ENCODE measurements at regions not wholly inside any gene's neighbourhood (a gene's known extent, or its start where the extent isn't known, plus 50 kb on each side); places are given as distances from the start of the nearest gene placed in this dataset.

DNA sequence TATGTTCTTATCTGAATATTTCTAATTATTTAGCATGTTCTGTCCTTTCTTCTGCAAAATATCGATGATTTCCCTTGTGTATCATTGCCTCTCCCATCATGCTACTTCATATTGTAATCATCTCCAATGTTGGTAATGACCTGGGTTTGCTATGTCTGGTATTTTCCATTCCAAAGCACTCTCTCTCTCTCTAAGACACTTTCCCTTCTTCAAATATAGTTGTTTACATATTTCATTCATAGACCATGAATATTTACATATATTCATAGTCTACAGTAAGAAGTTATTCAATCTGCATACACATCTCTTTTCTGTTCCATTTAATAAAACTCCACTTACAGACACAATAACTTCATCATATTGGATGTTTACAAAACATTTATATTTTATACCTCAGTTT, 1516.5 kb upstream of the FLRT2 start:
- H3K4me3 Mint-ChIP-seq: no peak overlapping the region
- H2AFZ ChIP-seq: no peak overlapping the region
- no peak overlapping the region for H3K27ac ChIP-seq (ENCODE audit: low read depth)
- H3K4me1 ChIP-seq (ENCODE audit: insufficient read depth): no peaks in the 10 kb centered on the region
- no peaks in the 10 kb centered on the region for H3K79me2 ChIP-seq (replicated peaks; ENCODE audit: insufficient read depth)
- H3K36me3 ChIP-seq (ENCODE audit: insufficient read depth): no peaks in the 10 kb centered on the region
- no peak for DNase-seq (ENCODE audit: low spot score)
- no peaks in the 10 kb centered on the region for H3K9me3 Mint-ChIP-seq
- no peaks in the 10 kb centered on the region for H4K20me1 ChIP-seq (replicated peaks; ENCODE audit: insufficient read depth)
- H3K4me3 ChIP-seq: no peak overlapping the region
- no peak overlapping the region; the same call in 1 of the 2 replicates for H3K27ac Mint-ChIP-seq
- H3F3A ChIP-seq (replicated peaks; ENCODE audit: low read depth): no peaks in the 10 kb centered on the region
- no peaks in the 10 kb centered on the region for H3K36me3 Mint-ChIP-seq (ENCODE audit: low read depth)
- no peaks in the 10 kb centered on the region for H3K4me1 Mint-ChIP-seq
- H3K27me3 Mint-ChIP-seq (ENCODE audit: insufficient read depth, low read depth, poor library complexity): no peaks in the 10 kb centered on the region
- H3K4me2 ChIP-seq: no peak overlapping the region
- TF ChIP-seq STAT1 (IDR thresholded peaks at IDR 0.05; ENCODE audit: unreplicated experiment) (no peak), NANOG (IDR thresholded peaks at IDR 0.05; ENCODE audit: borderline replicate concordance) (no peak)
- TF ChIP-seq, protein P1, sequence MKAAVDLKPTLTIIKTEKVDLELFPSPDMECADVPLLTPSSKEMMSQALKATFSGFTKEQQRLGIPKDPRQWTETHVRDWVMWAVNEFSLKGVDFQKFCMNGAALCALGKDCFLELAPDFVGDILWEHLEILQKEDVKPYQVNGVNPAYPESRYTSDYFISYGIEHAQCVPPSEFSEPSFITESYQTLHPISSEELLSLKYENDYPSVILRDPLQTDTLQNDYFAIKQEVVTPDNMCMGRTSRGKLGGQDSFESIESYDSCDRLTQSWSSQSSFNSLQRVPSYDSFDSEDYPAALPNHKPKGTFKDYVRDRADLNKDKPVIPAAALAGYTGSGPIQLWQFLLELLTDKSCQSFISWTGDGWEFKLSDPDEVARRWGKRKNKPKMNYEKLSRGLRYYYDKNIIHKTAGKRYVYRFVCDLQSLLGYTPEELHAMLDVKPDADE (IDR thresholded peaks at IDR 0.05): no peak
- ATAC-seq: no peak
- H3K27me3 ChIP-seq (ENCODE audit: insufficient read depth): no peaks in the 10 kb centered on the region
- H3K9me2 ChIP-seq (ENCODE audit: insufficient read depth): no peaks in the 10 kb centered on the region

DNA sequence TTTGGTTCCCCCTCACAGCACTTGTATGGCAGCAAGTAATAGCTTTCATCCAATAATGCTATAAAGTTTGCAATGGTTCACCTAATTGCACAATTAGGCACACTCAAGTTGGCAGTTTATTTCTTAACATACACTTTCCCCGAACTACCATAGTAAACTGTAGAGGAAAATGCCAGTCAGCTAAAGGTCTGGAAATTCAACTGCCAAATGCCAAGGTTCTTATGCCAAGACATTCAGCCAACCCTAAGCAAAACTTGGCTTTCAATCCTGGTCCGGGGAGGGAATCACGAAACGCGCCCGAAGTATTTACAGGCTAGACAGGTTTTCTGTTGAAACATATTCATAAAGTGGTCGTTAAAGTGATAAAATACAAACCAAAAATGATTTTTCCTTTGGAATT, 1512.4 kb upstream of the FLRT2 start:
- H3K36me3 Mint-ChIP-seq (ENCODE audit: low read depth): peaks cover 4% of the 10 kb centered on the region; the same call in 2 of the 3 replicates
- TF ChIP-seq POLR2AphosphoS5 (IDR thresholded peaks at IDR 0.05; ENCODE audit: low read depth): no peak
- TF ChIP-seq, protein P2, sequence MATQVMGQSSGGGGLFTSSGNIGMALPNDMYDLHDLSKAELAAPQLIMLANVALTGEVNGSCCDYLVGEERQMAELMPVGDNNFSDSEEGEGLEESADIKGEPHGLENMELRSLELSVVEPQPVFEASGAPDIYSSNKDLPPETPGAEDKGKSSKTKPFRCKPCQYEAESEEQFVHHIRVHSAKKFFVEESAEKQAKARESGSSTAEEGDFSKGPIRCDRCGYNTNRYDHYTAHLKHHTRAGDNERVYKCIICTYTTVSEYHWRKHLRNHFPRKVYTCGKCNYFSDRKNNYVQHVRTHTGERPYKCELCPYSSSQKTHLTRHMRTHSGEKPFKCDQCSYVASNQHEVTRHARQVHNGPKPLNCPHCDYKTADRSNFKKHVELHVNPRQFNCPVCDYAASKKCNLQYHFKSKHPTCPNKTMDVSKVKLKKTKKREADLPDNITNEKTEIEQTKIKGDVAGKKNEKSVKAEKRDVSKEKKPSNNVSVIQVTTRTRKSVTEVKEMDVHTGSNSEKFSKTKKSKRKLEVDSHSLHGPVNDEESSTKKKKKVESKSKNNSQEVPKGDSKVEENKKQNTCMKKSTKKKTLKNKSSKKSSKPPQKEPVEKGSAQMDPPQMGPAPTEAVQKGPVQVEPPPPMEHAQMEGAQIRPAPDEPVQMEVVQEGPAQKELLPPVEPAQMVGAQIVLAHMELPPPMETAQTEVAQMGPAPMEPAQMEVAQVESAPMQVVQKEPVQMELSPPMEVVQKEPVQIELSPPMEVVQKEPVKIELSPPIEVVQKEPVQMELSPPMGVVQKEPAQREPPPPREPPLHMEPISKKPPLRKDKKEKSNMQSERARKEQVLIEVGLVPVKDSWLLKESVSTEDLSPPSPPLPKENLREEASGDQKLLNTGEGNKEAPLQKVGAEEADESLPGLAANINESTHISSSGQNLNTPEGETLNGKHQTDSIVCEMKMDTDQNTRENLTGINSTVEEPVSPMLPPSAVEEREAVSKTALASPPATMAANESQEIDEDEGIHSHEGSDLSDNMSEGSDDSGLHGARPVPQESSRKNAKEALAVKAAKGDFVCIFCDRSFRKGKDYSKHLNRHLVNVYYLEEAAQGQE (IDR thresholded peaks at IDR 0.05; ENCODE audit: unreplicated experiment): no peak
- TF ChIP-seq NANOG (IDR thresholded peaks at IDR 0.05; ENCODE audit: borderline replicate concordance): no peak
- no peak for TF ChIP-seq ZNF331 (CRISPR knock-in tag; IDR thresholded peaks at IDR 0.05; ENCODE audit: low read depth)
- TF ChIP-seq, protein P3, sequence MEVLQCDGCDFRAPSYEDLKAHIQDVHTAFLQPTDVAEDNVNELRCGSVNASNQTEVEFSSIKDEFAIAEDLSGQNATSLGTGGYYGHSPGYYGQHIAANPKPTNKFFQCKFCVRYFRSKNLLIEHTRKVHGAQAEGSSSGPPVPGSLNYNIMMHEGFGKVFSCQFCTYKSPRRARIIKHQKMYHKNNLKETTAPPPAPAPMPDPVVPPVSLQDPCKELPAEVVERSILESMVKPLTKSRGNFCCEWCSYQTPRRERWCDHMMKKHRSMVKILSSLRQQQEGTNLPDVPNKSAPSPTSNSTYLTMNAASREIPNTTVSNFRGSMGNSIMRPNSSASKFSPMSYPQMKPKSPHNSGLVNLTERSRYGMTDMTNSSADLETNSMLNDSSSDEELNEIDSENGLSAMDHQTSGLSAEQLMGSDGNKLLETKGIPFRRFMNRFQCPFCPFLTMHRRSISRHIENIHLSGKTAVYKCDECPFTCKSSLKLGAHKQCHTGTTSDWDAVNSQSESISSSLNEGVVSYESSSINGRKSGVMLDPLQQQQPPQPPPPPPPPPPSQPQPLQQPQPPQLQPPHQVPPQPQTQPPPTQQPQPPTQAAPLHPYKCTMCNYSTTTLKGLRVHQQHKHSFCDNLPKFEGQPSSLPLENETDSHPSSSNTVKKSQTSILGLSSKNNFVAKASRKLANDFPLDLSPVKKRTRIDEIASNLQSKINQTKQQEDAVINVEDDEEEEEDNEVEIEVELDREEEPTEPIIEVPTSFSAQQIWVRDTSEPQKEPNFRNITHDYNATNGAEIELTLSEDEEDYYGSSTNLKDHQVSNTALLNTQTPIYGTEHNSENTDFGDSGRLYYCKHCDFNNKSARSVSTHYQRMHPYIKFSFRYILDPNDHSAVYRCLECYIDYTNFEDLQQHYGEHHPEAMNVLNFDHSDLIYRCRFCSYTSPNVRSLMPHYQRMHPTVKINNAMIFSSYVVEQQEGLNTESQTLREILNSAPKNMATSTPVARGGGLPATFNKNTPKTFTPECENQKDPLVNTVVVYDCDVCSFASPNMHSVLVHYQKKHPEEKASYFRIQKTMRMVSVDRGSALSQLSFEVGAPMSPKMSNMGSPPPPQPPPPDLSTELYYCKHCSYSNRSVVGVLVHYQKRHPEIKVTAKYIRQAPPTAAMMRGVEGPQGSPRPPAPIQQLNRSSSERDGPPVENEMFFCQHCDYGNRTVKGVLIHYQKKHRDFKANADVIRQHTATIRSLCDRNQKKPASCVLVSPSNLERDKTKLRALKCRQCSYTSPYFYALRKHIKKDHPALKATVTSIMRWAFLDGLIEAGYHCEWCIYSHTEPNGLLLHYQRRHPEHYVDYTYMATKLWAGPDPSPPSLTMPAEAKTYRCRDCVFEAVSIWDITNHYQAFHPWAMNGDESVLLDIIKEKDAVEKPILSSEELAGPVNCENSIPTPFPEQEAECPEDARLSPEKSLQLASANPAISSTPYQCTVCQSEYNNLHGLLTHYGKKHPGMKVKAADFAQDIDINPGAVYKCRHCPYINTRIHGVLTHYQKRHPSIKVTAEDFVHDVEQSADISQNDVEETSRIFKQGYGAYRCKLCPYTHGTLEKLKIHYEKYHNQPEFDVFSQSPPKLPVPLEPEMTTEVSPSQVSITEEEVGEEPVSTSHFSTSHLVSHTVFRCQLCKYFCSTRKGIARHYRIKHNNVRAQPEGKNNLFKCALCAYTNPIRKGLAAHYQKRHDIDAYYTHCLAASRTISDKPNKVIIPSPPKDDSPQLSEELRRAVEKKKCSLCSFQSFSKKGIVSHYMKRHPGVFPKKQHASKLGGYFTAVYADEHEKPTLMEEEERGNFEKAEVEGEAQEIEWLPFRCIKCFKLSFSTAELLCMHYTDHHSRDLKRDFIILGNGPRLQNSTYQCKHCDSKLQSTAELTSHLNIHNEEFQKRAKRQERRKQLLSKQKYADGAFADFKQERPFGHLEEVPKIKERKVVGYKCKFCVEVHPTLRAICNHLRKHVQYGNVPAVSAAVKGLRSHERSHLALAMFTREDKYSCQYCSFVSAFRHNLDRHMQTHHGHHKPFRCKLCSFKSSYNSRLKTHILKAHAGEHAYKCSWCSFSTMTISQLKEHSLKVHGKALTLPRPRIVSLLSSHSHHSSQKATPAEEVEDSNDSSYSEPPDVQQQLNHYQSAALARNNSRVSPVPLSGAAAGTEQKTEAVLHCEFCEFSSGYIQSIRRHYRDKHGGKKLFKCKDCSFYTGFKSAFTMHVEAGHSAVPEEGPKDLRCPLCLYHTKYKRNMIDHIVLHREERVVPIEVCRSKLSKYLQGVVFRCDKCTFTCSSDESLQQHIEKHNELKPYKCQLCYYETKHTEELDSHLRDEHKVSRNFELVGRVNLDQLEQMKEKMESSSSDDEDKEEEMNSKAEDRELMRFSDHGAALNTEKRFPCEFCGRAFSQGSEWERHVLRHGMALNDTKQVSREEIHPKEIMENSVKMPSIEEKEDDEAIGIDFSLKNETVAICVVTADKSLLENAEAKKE (CRISPR knock-in tag; IDR thresholded peaks at IDR 0.05): no peak
- no peak for TF ChIP-seq EZH2 (IDR thresholded peaks at IDR 0.05; ENCODE audit: low read depth, unreplicated experiment)
- TF ChIP-seq ZNF114 (CRISPR knock-in tag; IDR thresholded peaks at IDR 0.05): no peak
- no peak for TF ChIP-seq CREB1 (CRISPR knock-in tag; IDR thresholded peaks at IDR 0.05; ENCODE audit: low read depth)

More for the DNA sequence above, 1512.4 kb upstream of the FLRT2 start:
- H3F3A ChIP-seq (replicated peaks; ENCODE audit: low read depth): no peaks in the 10 kb centered on the region
- no peaks in the 10 kb centered on the region for H3K27me3 Mint-ChIP-seq (ENCODE audit: insufficient read depth, low read depth, poor library complexity)
- H3K4me3 ChIP-seq: no peak overlapping the region
- H3K27ac Mint-ChIP-seq: no peak overlapping the region
- H3K36me3 ChIP-seq (ENCODE audit: insufficient read depth): no peaks in the 10 kb centered on the region
- H3K4me2 ChIP-seq: no peak overlapping the region
- H3K9me2 ChIP-seq (ENCODE audit: insufficient read depth): no peaks in the 10 kb centered on the region; the same call in 1 of the 2 replicates
- peak overlapping the region; percentile 38; the same call in 1 of the 2 replicates for H2AFZ ChIP-seq
- H3K9me3 Mint-ChIP-seq: peaks cover 16% of the 10 kb centered on the region
- peaks cover 4% of the 10 kb centered on the region; the same call in 1 of the 3 replicates for H3K4me1 Mint-ChIP-seq
- H3K27ac ChIP-seq (ENCODE audit: low read depth): no peak overlapping the region
- no peaks in the 10 kb centered on the region for H3K27me3 ChIP-seq (ENCODE audit: insufficient read depth)
- no peak for ATAC-seq
- no peak for DNase-seq (ENCODE audit: low spot score)
- H4K20me1 ChIP-seq (replicated peaks; ENCODE audit: insufficient read depth): no peaks in the 10 kb centered on the region
- no peak overlapping the region for H3K4me3 Mint-ChIP-seq
- no peaks in the 10 kb centered on the region for H3K79me2 ChIP-seq (replicated peaks; ENCODE audit: insufficient read depth)
- H3K4me1 ChIP-seq (ENCODE audit: insufficient read depth): no peaks in the 10 kb centered on the region

All from GM23338 (cell line).